ENCODE measurements at regions not wholly inside any gene's neighbourhood (a gene's known extent, or its start where the extent isn't known, plus 50 kb on each side); places are given as distances from the start of the nearest gene placed in this dataset.
"Not testable (repeated sequence)": the region's sequence is repeated elsewhere in the genome, so short reads cannot be mapped to it uniquely, and the experiment has no call there.

- TF ChIP-seq CTCF (IDR thresholded peaks at IDR 0.05; ENCODE audit: low read depth, low read length): no peak
- no peak overlapping the region for H3K4me3 ChIP-seq (ENCODE audit: low read depth, low read length)
These were observed 477.2 kb downstream of the BRINP3 start for GRCh38 chr1:190000365-190000872.

GRCh38 chr1:190001187-190001586, 476.5 kb downstream of the BRINP3 start:
- no peak for TF ChIP-seq CTCF (IDR thresholded peaks at IDR 0.05; ENCODE audit: low read depth, low read length)
- no peak overlapping the region for H3K4me3 ChIP-seq (ENCODE audit: low read depth, low read length)

GRCh38 chr1:190003376-190003775, 474.3 kb downstream of the BRINP3 start:
- no peak overlapping the region for H3K4me3 ChIP-seq (ENCODE audit: low read depth, low read length)
- TF ChIP-seq CTCF (IDR thresholded peaks at IDR 0.05; ENCODE audit: low read depth, low read length): no peak

- no peak for TF ChIP-seq CTCF (IDR thresholded peaks at IDR 0.05; ENCODE audit: low read depth, low read length)
- no peak overlapping the region for H3K4me3 ChIP-seq (ENCODE audit: low read depth, low read length)
These were observed 466.1 kb downstream of the BRINP3 start for GRCh38 chr1:190011585-190011984.

- H3K4me3 ChIP-seq (ENCODE audit: low read depth, low read length): not testable (repeated sequence)
These were observed 458.5 kb downstream of the BRINP3 start for GRCh38 chr1:190019151-190019550.

- no peak for TF ChIP-seq CTCF (IDR thresholded peaks at IDR 0.05; ENCODE audit: low read depth, low read length)
These were observed 457.9 kb downstream of the BRINP3 start for GRCh38 chr1:190019717-190020116.

GRCh38 chr1:190022709-190023108, 455.0 kb downstream of the BRINP3 start:
- no peak for TF ChIP-seq CTCF (IDR thresholded peaks at IDR 0.05; ENCODE audit: low read depth, low read length)
- no peak overlapping the region for H3K4me3 ChIP-seq (ENCODE audit: low read depth, low read length)

More at GRCh38 chr1:190019717-190020116, 457.9 kb downstream of the BRINP3 start:
- no peak overlapping the region for H3K4me3 ChIP-seq (ENCODE audit: low read depth, low read length)

- no peak for TF ChIP-seq CTCF (IDR thresholded peaks at IDR 0.05; ENCODE audit: low read depth, low read length)
These were observed 448.2 kb downstream of the BRINP3 start for GRCh38 chr1:190029441-190029840.

More at GRCh38 chr1:190029441-190029840, 448.2 kb downstream of the BRINP3 start:
- H3K4me3 ChIP-seq (ENCODE audit: low read depth, low read length): no peak overlapping the region

All from WI38 (cell line).